Mesendoderm (in vitro differentiated cells): ENCODE measurements at regions not wholly inside any gene's neighbourhood (a gene's known extent, or its start where the extent isn't known, plus 50 kb on each side); places are given as distances from the start of the nearest gene placed in this dataset.

ENCODE experiments used
- DNase-seq: peaks from one replicate; pipeline ENCODE4 v3.0.0; 2013
- H2AK5ac ChIP-seq: 2 replicates; pipeline ENCODE4 v1.6.1; 2013; ENCODE audit warnings: low read length, inconsistent platforms
- H2BK120ac ChIP-seq: 2 replicates; pipeline ENCODE4 v1.6.1; 2013; ENCODE audit warnings: low read depth, mild to moderate bottlenecking, low read length, moderate library complexity, mixed read lengths
- H2BK15ac ChIP-seq: replicated peaks from 2 replicates; pipeline ENCODE4 v1.6.1; 2013; ENCODE audit warnings: low read depth, mild to moderate bottlenecking, moderate library complexity
- H2BK5ac ChIP-seq: 2 replicates; pipeline ENCODE4 v1.6.1; 2013; ENCODE audit warnings: low read length, inconsistent platforms
- H3K18ac ChIP-seq: 2 replicates; pipeline ENCODE4 v1.6.1; 2013; ENCODE audit warnings: mild to moderate bottlenecking, low read length, mixed read lengths
- H3K23ac ChIP-seq: one replicate; pipeline ENCODE4 v1.6.1; 2013; ENCODE audit warnings: low read length
- H3K27ac ChIP-seq: 2 replicates; pipeline ENCODE4 v1.5.1; 2013; ENCODE audit warnings: low read depth, mild to moderate bottlenecking, inconsistent platforms, low read length, moderate library complexity
- H3K27me3 ChIP-seq: 2 replicates; pipeline ENCODE4 v1.6.1; 2013; ENCODE audit warnings: low read length, control low read depth, mild to moderate bottlenecking, inconsistent platforms; ENCODE audit not compliant: insufficient read depth, poor library complexity
- H3K36me3 ChIP-seq: 2 replicates; pipeline ENCODE4 v1.6.1; 2013; ENCODE audit warnings: low read length, inconsistent platforms; ENCODE audit not compliant: control insufficient read depth, insufficient read depth
- H3K4ac ChIP-seq: one replicate; pipeline ENCODE4 v1.6.1; 2013; ENCODE audit warnings: low read depth, mild to moderate bottlenecking, low read length, moderate library complexity
- H3K4me1 ChIP-seq: 2 replicates; pipeline ENCODE4 v1.6.1; 2013; ENCODE audit warnings: low read depth, low read length, inconsistent platforms; ENCODE audit not compliant: control insufficient read depth
- H3K4me2 ChIP-seq: 2 replicates; pipeline ENCODE4 v1.6.1; 2013; ENCODE audit warnings: low read length
- H3K4me3 ChIP-seq: 2 replicates; pipeline ENCODE4 v1.5.1; 2013; ENCODE audit warnings: mild to moderate bottlenecking, low read length
- H3K56ac ChIP-seq: one replicate; pipeline ENCODE4 v1.6.1; 2013; ENCODE audit warnings: low read length
- H3K79me1 ChIP-seq: 2 replicates; pipeline ENCODE4 v1.6.1; 2013; ENCODE audit warnings: low read length, inconsistent platforms
- H3K79me2 ChIP-seq: 2 replicates; pipeline ENCODE4 v1.6.1; 2013; ENCODE audit warnings: mild to moderate bottlenecking, low read length; ENCODE audit not compliant: control insufficient read depth, insufficient read depth
- H3K9ac ChIP-seq: 2 replicates; pipeline ENCODE4 v1.6.1; 2013; ENCODE audit warnings: low read length, inconsistent platforms
- H4K5ac ChIP-seq: one replicate; pipeline ENCODE4 v1.6.1; 2013; ENCODE audit warnings: low read length
- H4K8ac ChIP-seq: one replicate; pipeline ENCODE4 v1.6.1; 2013; ENCODE audit warnings: low read depth, mild to moderate bottlenecking, control low read depth, low read length, moderate library complexity
- WGBS: extraction: QIAGEN DNeasy Blood & Tissue Kit; methylation state at CpG from one replicate; pipeline ENCODE4 v1.1.7; 2013; ENCODE audit warnings: low lambda C conversion rate, missing lambda C conversion rate; ENCODE audit not compliant: insufficient coverage; ENCODE audit errors: extremely low coverage; 5-methylcytosine and 5-hydroxymethylcytosine counted together

DNA sequence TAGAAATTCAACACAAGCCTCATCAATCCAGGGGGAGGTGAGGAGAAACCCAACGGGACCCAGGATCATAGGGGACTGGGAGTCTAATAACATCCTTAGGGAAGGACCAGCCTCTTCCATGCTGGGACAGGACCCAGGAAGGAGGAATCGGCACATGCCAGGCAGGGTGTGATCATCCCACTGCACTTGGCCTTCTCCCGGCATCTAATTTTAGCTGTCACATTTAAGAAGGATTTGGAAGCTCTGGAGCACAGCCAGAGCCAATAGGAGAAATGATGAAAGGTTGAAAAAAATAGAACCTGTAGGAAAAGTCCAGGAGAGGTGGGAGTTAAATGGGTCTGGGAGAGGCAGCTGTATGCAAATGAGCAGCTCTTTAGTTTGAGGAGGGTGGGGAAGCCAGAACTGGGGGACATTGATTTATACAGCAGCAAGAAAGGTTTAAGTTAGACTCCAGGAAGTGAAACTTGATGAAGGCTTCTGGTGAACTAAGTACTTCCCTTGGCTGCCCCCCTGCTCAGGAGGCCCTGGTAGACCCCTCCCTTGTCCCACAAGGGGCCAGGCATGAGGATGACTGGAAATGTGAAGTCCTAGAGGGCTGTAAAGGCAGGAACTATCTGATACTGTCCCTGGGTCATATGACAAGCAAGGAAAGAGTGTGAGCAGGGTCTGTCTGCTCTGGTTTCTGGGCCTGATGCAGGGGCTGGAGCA, 260.3 kb downstream of the LRFN2 start:
- H3K27me3 ChIP-seq: no peaks in the 10 kb centered on the region
- no peak overlapping the region for H2AK5ac ChIP-seq
- no peak overlapping the region for H3K4ac ChIP-seq
- H3K9ac ChIP-seq: no peak overlapping the region
- H3K23ac ChIP-seq: no peak overlapping the region
- no CpG with 5 or more reads among the region's 3 CpGs for WGBS
- no peaks in the 10 kb centered on the region for H3K79me1 ChIP-seq
- no peak overlapping the region for H4K5ac ChIP-seq
- no peak overlapping the region for H2BK5ac ChIP-seq
- H3K56ac ChIP-seq: no peak overlapping the region
- H2BK120ac ChIP-seq: no peak overlapping the region
- H2BK15ac ChIP-seq: no peak overlapping the region
- peaks cover 7% of the 10 kb centered on the region for H3K4me1 ChIP-seq
- H3K79me2 ChIP-seq: no peaks in the 10 kb centered on the region
- H3K36me3 ChIP-seq: no peaks in the 10 kb centered on the region
- H4K8ac ChIP-seq: no peak overlapping the region
- H3K4me2 ChIP-seq: no peak overlapping the region
- no peak overlapping the region for H3K4me3 ChIP-seq
- no peak overlapping the region for H3K27ac ChIP-seq
- DNase-seq: no peak
- no peak overlapping the region for H3K18ac ChIP-seq

DNA sequence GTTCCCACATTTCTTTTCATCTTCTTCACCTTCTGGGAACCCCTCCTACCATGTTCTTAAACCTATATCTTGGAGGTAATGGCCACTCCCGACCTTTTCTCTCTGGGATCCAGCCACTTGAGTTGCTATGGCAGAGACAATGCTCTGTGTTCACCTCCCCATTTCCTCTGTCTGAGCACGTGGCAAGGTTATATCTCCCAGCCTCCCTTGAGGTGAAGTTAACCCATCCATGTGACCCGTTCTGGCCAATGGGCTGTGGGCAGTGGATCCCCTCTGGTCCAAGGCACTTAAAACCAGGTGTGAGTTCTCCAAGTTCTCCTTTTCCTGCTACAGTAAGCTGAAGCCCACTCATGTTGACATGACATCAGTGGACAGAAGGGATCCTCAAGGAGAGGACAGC, 261.4 kb downstream of the LRFN2 start:
- H3K4me1 ChIP-seq: peaks cover 6% of the 10 kb centered on the region
- H3K4me2 ChIP-seq: no peak overlapping the region
- no peaks in the 10 kb centered on the region for H3K79me1 ChIP-seq
- H3K4me3 ChIP-seq: no peak overlapping the region
- H2BK5ac ChIP-seq: no peak overlapping the region
- WGBS: no CpG with 5 or more reads among the region's 3 CpGs
- H3K27me3 ChIP-seq: no peaks in the 10 kb centered on the region
- no peak overlapping the region for H2AK5ac ChIP-seq
- H3K9ac ChIP-seq: no peak overlapping the region
- no peak overlapping the region for H3K27ac ChIP-seq
- no peak overlapping the region for H2BK15ac ChIP-seq
- H4K8ac ChIP-seq: no peak overlapping the region
- H2BK120ac ChIP-seq: no peak overlapping the region
- H3K4ac ChIP-seq: no peak overlapping the region
- H4K5ac ChIP-seq: no peak overlapping the region
- H3K18ac ChIP-seq: no peak overlapping the region
- H3K23ac ChIP-seq: no peak overlapping the region
- no peak for DNase-seq
- no peak overlapping the region for H3K56ac ChIP-seq
- no peaks in the 10 kb centered on the region for H3K36me3 ChIP-seq
- H3K79me2 ChIP-seq: no peaks in the 10 kb centered on the region

DNA sequence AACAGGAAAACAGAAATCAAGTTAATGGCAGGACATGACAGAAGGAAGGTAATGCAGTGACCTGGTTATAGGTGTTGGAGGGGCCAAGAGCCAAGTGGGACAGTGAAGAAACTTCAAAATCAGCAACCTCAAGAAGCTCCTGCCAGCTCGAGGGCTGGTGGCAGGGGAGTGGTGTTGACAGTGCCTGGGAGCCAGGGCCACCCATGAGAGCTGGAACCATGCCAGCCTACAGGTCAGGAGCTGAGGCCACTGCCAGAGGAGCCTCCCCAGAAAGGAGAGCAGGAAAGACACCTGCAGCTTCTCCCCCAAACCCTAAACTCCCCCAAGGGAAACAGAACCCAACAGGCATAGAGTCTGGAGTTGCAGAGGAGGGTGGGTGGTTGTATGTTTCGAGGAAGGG, 262.1 kb downstream of the LRFN2 start:
- Histone ChIP-seq H3K4ac (no peak overlapping the region), H3K4me1 (peaks cover 4% of the 10 kb centered on the region), H2BK120ac (no peak overlapping the region), H3K27ac (no peak overlapping the region), H3K18ac (no peak overlapping the region), H3K23ac (no peak overlapping the region), H3K79me2 (no peaks in the 10 kb centered on the region), H2BK15ac (no peak overlapping the region), H3K79me1 (no peaks in the 10 kb centered on the region), H4K5ac (no peak overlapping the region), H2AK5ac (no peak overlapping the region), H3K4me2 (no peak overlapping the region), H4K8ac (no peak overlapping the region), H3K27me3 (no peaks in the 10 kb centered on the region), H3K4me3 (no peak overlapping the region), H3K36me3 (no peaks in the 10 kb centered on the region), H2BK5ac (no peak overlapping the region), H3K56ac (no peak overlapping the region), H3K9ac (no peak overlapping the region)
- WGBS: no CpG with 5 or more reads among the region's 2 CpGs
- DNase-seq: no peak

DNA sequence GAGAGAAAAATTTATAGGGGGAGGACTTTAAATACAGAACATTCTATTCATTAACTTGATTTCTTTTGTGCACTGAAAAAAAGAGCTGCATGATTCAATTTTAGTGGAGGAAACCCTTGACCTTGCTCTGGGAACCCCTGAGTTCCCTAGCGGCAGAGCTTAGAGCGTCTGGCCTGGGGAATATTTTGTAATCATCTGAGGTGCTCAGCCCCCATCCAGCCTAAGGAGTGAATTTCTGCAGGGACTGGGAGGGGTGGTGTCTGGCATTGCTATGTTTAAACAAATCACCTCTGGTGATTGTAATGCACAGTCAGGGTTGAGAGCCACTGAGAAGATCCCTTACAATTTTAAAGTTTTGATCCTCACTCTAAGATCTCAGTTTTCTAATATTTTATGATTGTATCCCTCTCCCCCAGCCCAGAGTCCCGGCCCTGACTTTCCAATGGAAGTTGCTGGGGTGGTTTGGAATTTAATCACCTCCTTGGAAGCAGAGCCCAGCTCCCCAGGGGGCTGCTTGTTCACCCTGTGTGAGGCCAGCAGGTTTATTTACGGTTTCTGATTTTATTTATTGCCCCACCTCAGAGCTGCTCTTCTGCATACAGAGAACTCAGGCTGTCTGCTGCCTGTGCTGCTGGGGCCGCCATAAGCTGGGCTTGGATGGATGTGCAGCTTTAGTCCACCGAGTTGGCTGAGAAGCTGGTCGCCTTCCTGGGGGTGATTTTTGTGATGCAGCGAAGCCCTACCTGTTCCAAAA, 263.1 kb downstream of the LRFN2 start:
- no peaks in the 10 kb centered on the region for H3K27me3 ChIP-seq
- no peak overlapping the region for H2AK5ac ChIP-seq
- no peak for DNase-seq
- no peak overlapping the region for H3K4me2 ChIP-seq
- H3K27ac ChIP-seq: no peak overlapping the region
- H2BK5ac ChIP-seq: no peak overlapping the region
- no peak overlapping the region for H3K9ac ChIP-seq
- no peaks in the 10 kb centered on the region for H3K4me1 ChIP-seq
- no peak overlapping the region for H3K4ac ChIP-seq
- no peak overlapping the region for H4K8ac ChIP-seq
- no peak overlapping the region for H3K4me3 ChIP-seq
- H3K36me3 ChIP-seq: no peaks in the 10 kb centered on the region
- no peak overlapping the region for H2BK15ac ChIP-seq
- H3K23ac ChIP-seq: no peak overlapping the region
- H3K56ac ChIP-seq: no peak overlapping the region
- no peak overlapping the region for H3K18ac ChIP-seq
- no peak overlapping the region for H4K5ac ChIP-seq
- no peaks in the 10 kb centered on the region for H3K79me2 ChIP-seq
- no peaks in the 10 kb centered on the region for H3K79me1 ChIP-seq
- no peak overlapping the region for H2BK120ac ChIP-seq
- no CpG with 5 or more reads among the region's 8 CpGs for WGBS

DNA sequence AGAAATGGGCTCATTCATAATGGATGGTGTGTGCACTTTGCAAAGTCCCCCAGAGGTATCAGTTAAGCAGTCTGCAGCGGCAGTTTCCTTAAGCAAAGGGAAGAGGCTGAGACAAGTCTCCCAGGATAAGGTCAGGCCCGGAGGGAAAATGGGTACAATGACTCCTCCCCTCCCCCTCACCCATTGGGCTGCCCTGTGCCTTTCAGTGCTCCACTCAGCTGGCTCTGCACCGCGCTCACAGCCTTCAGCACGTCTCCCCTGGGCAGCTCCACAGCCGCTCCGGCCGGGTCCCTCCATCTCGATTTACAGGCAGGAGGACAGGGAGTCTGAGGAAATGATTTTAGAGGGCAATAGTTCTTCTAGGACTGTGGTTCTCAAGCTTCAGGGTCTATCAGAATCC, 264.8 kb downstream of the LRFN2 start:
- H3K4me3 ChIP-seq: no peak overlapping the region
- H3K79me2 ChIP-seq: no peaks in the 10 kb centered on the region
- no peaks in the 10 kb centered on the region for H3K36me3 ChIP-seq
- H3K79me1 ChIP-seq: no peaks in the 10 kb centered on the region
- no peak overlapping the region for H3K18ac ChIP-seq
- DNase-seq: no peak
- H4K5ac ChIP-seq: no peak overlapping the region
- H2AK5ac ChIP-seq: no peak overlapping the region
- no peaks in the 10 kb centered on the region for H3K4me1 ChIP-seq
- no peak overlapping the region for H3K9ac ChIP-seq
- H2BK15ac ChIP-seq: no peak overlapping the region
- no peak overlapping the region for H3K4ac ChIP-seq
- H2BK5ac ChIP-seq: no peak overlapping the region
- H3K27ac ChIP-seq: no peak overlapping the region
- WGBS: no CpG with 5 or more reads among the region's 9 CpGs
- H4K8ac ChIP-seq: no peak overlapping the region
- H2BK120ac ChIP-seq: no peak overlapping the region
- H3K23ac ChIP-seq: no peak overlapping the region
- no peak overlapping the region for H3K56ac ChIP-seq
- H3K4me2 ChIP-seq: no peak overlapping the region
- no peaks in the 10 kb centered on the region for H3K27me3 ChIP-seq
